GM23338 (cell line): ENCODE measurements at regions not wholly inside any gene's neighbourhood (a gene's known extent, or its start where the extent isn't known, plus 50 kb on each side); places are given as distances from the start of the nearest gene placed in this dataset.

Experiments used
- ATAC-seq: fragments of 200-7000 bp; cut with Tn5 transposase; 3 replicates; pipeline ENCODE4 v1.9.1; 2020
- DNase-seq: peaks from one replicate; pipeline ENCODE4 v3.0.0-alpha.2; 2015; ENCODE audit warnings: low spot score
- H2AFZ ChIP-seq: fragments of 200-600 bp; sonication (generic); 2 replicates; pipeline ENCODE4 v1.8.0; 2016; ENCODE audit warnings: antibody characterized with exemption, mild to moderate bottlenecking, moderate library complexity
- H3F3A ChIP-seq: fragments of 200-600 bp; sonication (generic); replicated peaks from 2 replicates; pipeline ENCODE4 v1.8.0; 2017; ENCODE audit warnings: antibody characterized with exemption, mixed run types, low read depth
- H3K27ac ChIP-seq: fragments of 200-600 bp; sonication (generic); 2 replicates; pipeline ENCODE4 v1.6.1; 2016; ENCODE audit warnings: low read depth
- H3K27me3 ChIP-seq: fragments of 200-600 bp; sonication (generic); 2 replicates; pipeline ENCODE4 v1.8.0; 2016; ENCODE audit warnings: mild to moderate bottlenecking, mixed run types, moderate library complexity; ENCODE audit not compliant: insufficient read depth
- H3K36me3 ChIP-seq: fragments of 200-600 bp; sonication (generic); 2 replicates; pipeline ENCODE4 v1.8.0; 2016; ENCODE audit warnings: mild to moderate bottlenecking; ENCODE audit not compliant: insufficient read depth
- H3K4me1 ChIP-seq: fragments of 200-600 bp; sonication (generic); 2 replicates; pipeline ENCODE4 v1.8.0; 2016; ENCODE audit warnings: mild to moderate bottlenecking, moderate library complexity; ENCODE audit not compliant: insufficient read depth
- H3K4me2 ChIP-seq: fragments of 200-600 bp; sonication (generic); 2 replicates; pipeline ENCODE4 v1.7.1; 2017; ENCODE audit warnings: mixed run types
- H3K4me3 ChIP-seq: fragments of 200-600 bp; sonication (generic); 2 replicates; pipeline ENCODE4 v1.6.1; 2016; ENCODE audit warnings: mixed run types
- H3K79me2 ChIP-seq: fragments of 200-600 bp; sonication (generic); replicated peaks from 2 replicates; pipeline ENCODE4 v1.8.0; 2017; ENCODE audit warnings: mild to moderate bottlenecking; ENCODE audit not compliant: insufficient read depth
- H3K9me2 ChIP-seq: fragments of 200-600 bp; sonication (generic); 2 replicates; pipeline ENCODE4 v1.8.0; 2017; ENCODE audit not compliant: insufficient read depth
- H4K20me1 ChIP-seq: fragments of 200-600 bp; sonication (generic); replicated peaks from 2 replicates; pipeline ENCODE4 v1.8.0; 2017; ENCODE audit warnings: mild to moderate bottlenecking; ENCODE audit not compliant: insufficient read depth
- H3K27ac Mint-ChIP-seq: 2 replicates; pipeline ENCODE4 v1.8.0; 2020; ENCODE audit warnings: inconsistent platforms, mild to moderate bottlenecking, moderate library complexity, mixed read lengths
- H3K27me3 Mint-ChIP-seq: 3 replicates; pipeline ENCODE4 v1.8.0; 2022; ENCODE audit warnings: low read depth, mild to moderate bottlenecking, moderate library complexity, mixed read lengths, inconsistent platforms; ENCODE audit not compliant: insufficient read depth, poor library complexity
- H3K36me3 Mint-ChIP-seq: 3 replicates; pipeline ENCODE4 v1.8.0; 2021; ENCODE audit warnings: low read depth, mild to moderate bottlenecking, inconsistent platforms, moderate library complexity, mixed read lengths
- H3K4me1 Mint-ChIP-seq: 3 replicates; pipeline ENCODE4 v1.8.0; 2020; ENCODE audit warnings: mild to moderate bottlenecking, inconsistent platforms, mixed read lengths
- H3K4me3 Mint-ChIP-seq: 3 replicates; pipeline ENCODE4 v1.8.0; 2021; ENCODE audit warnings: moderate library complexity, mild to moderate bottlenecking, inconsistent platforms, mixed read lengths
- H3K9me3 Mint-ChIP-seq: 3 replicates; pipeline ENCODE4 v1.8.0; 2020; ENCODE audit warnings: moderate library complexity, mild to moderate bottlenecking, inconsistent platforms, mixed read lengths
- CREB1 ChIP-seq: fragments of 250-450 bp; sonication (Bioruptor Pico); IDR thresholded peaks from 2 replicates; pipeline ENCODE4 v1.5.0; 2020; ENCODE audit warnings: low read depth, mild to moderate bottlenecking, moderate library complexity
- EZH2 ChIP-seq: fragments of 200-600 bp; sonication (generic); IDR thresholded peaks from one replicate; pipeline ENCODE4 v1.8.0; 2017; ENCODE audit warnings: antibody characterized with exemption, mild to moderate bottlenecking, low read depth; ENCODE audit not compliant: unreplicated experiment
- EZH2phosphoT487 ChIP-seq: fragments of 200-600 bp; sonication (generic); IDR thresholded peaks from one replicate; pipeline ENCODE4 v1.8.1; 2018; ENCODE audit warnings: antibody characterized with exemption; ENCODE audit not compliant: unreplicated experiment
- JUNB ChIP-seq: IDR thresholded peaks from one replicate; pipeline ENCODE4 v1.6.1; 2016; ENCODE audit warnings: antibody characterized with exemption; ENCODE audit not compliant: unreplicated experiment
- NANOG ChIP-seq: IDR thresholded peaks from 2 replicates; pipeline ENCODE4 v1.6.1; 2016; ENCODE audit warnings: antibody characterized with exemption, borderline replicate concordance
- POLR2AphosphoS5 ChIP-seq: IDR thresholded peaks from 2 replicates; pipeline ENCODE4 v1.6.1; 2016; ENCODE audit warnings: antibody characterized with exemption, low read depth
- STAT1 ChIP-seq: IDR thresholded peaks from one replicate; pipeline ENCODE4 v1.6.1; 2016; ENCODE audit warnings: antibody characterized with exemption; ENCODE audit not compliant: unreplicated experiment
- ZNF114 ChIP-seq: fragments of 250-450 bp; sonication (Bioruptor Pico); IDR thresholded peaks from 2 replicates; pipeline ENCODE4 v1.5.0; 2020; ENCODE audit warnings: mild to moderate bottlenecking, moderate library complexity
- ZNF331 ChIP-seq: fragments of 250-450 bp; sonication (Bioruptor Pico); IDR thresholded peaks from 2 replicates; pipeline ENCODE4 v1.5.0; 2020; ENCODE audit warnings: low read depth, mild to moderate bottlenecking, moderate library complexity
- TF ChIP-seq, protein P1 (sequence below): IDR thresholded peaks from 2 replicates; pipeline ENCODE4 v1.6.1; 2016; ENCODE audit warnings: antibody characterized with exemption
- TF ChIP-seq, protein P2 (sequence below), 2 experiments: fragments of 200-600 bp in 1 of 2; sonication (generic) in 1 of 2; conservative IDR thresholded peaks; 2 replicates each; pipeline versions ENCODE4 v1.5.1 to v1.6.1; 2016 to 2017; ENCODE audit warnings: antibody characterized with exemption in 2 of 2, low read depth in 2 of 2, mild to moderate bottlenecking in 2 of 2, moderate library complexity in 1 of 2
- TF ChIP-seq, protein P3 (sequence below): fragments of 250-450 bp; sonication (Bioruptor Pico); IDR thresholded peaks from 2 replicates; pipeline ENCODE4 v1.5.0; 2020; ENCODE audit warnings: mild to moderate bottlenecking, moderate library complexity
- TF ChIP-seq, protein P4 (sequence below): IDR thresholded peaks from one replicate; pipeline ENCODE4 v1.6.1; 2018; ENCODE audit warnings: antibody characterized with exemption; ENCODE audit not compliant: unreplicated experiment

DNA sequence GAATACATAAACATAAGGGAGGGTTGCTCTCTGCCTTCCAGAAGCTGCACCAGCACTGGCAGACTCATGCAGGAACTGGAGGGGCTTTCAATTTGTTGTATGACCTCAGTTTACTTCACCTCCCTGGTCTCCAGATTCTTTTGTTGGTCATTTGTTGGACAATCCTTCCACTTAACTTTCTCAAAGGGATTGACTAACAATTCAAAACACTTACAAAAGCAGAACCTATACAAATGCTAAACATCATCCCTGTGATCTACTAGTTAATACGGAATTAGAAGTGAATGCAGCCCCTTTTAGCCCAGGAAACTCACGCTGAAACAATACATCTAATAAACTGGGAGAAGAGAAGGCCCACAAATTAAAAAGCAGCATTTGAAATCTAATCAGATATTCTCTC lies 404.6 kb upstream of the BRINP1 start:
- no peaks in the 10 kb centered on the region for H4K20me1 ChIP-seq
- no peak overlapping the region for H3K27ac ChIP-seq
- ATAC-seq (peak; percentile 76), DNase-seq (peak; percentile 40)
- H3K4me3 Mint-ChIP-seq: no peak overlapping the region
- no peaks in the 10 kb centered on the region for H3K36me3 Mint-ChIP-seq
- H3K27me3 ChIP-seq: no peaks in the 10 kb centered on the region
- H3K79me2 ChIP-seq: no peaks in the 10 kb centered on the region
- no peaks in the 10 kb centered on the region for H3K27me3 Mint-ChIP-seq
- peaks cover 12% of the 10 kb centered on the region for H3K4me1 Mint-ChIP-seq
- no peak overlapping the region for H3K4me3 ChIP-seq
- peaks cover 4% of the 10 kb centered on the region; the same call in 1 of the 2 replicates for H3K9me2 ChIP-seq
- TF ChIP-seq ZNF114 (CRISPR knock-in tag) (no peak), CREB1 (CRISPR knock-in tag) (no peak), EZH2phosphoT487 (no peak), NANOG (no peak), STAT1 (no peak), ZNF331 (CRISPR knock-in tag) (no peak), POLR2AphosphoS5 (no peak), EZH2 (no peak), JUNB (no peak)
- TF ChIP-seq, protein P1, sequence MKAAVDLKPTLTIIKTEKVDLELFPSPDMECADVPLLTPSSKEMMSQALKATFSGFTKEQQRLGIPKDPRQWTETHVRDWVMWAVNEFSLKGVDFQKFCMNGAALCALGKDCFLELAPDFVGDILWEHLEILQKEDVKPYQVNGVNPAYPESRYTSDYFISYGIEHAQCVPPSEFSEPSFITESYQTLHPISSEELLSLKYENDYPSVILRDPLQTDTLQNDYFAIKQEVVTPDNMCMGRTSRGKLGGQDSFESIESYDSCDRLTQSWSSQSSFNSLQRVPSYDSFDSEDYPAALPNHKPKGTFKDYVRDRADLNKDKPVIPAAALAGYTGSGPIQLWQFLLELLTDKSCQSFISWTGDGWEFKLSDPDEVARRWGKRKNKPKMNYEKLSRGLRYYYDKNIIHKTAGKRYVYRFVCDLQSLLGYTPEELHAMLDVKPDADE: no peak
- TF ChIP-seq, protein P2, sequence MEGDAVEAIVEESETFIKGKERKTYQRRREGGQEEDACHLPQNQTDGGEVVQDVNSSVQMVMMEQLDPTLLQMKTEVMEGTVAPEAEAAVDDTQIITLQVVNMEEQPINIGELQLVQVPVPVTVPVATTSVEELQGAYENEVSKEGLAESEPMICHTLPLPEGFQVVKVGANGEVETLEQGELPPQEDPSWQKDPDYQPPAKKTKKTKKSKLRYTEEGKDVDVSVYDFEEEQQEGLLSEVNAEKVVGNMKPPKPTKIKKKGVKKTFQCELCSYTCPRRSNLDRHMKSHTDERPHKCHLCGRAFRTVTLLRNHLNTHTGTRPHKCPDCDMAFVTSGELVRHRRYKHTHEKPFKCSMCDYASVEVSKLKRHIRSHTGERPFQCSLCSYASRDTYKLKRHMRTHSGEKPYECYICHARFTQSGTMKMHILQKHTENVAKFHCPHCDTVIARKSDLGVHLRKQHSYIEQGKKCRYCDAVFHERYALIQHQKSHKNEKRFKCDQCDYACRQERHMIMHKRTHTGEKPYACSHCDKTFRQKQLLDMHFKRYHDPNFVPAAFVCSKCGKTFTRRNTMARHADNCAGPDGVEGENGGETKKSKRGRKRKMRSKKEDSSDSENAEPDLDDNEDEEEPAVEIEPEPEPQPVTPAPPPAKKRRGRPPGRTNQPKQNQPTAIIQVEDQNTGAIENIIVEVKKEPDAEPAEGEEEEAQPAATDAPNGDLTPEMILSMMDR (conservative IDR thresholded peaks at IDR 0.05; ENCODE audit: low read depth in 2 of 2): no peak
- TF ChIP-seq, protein P3, sequence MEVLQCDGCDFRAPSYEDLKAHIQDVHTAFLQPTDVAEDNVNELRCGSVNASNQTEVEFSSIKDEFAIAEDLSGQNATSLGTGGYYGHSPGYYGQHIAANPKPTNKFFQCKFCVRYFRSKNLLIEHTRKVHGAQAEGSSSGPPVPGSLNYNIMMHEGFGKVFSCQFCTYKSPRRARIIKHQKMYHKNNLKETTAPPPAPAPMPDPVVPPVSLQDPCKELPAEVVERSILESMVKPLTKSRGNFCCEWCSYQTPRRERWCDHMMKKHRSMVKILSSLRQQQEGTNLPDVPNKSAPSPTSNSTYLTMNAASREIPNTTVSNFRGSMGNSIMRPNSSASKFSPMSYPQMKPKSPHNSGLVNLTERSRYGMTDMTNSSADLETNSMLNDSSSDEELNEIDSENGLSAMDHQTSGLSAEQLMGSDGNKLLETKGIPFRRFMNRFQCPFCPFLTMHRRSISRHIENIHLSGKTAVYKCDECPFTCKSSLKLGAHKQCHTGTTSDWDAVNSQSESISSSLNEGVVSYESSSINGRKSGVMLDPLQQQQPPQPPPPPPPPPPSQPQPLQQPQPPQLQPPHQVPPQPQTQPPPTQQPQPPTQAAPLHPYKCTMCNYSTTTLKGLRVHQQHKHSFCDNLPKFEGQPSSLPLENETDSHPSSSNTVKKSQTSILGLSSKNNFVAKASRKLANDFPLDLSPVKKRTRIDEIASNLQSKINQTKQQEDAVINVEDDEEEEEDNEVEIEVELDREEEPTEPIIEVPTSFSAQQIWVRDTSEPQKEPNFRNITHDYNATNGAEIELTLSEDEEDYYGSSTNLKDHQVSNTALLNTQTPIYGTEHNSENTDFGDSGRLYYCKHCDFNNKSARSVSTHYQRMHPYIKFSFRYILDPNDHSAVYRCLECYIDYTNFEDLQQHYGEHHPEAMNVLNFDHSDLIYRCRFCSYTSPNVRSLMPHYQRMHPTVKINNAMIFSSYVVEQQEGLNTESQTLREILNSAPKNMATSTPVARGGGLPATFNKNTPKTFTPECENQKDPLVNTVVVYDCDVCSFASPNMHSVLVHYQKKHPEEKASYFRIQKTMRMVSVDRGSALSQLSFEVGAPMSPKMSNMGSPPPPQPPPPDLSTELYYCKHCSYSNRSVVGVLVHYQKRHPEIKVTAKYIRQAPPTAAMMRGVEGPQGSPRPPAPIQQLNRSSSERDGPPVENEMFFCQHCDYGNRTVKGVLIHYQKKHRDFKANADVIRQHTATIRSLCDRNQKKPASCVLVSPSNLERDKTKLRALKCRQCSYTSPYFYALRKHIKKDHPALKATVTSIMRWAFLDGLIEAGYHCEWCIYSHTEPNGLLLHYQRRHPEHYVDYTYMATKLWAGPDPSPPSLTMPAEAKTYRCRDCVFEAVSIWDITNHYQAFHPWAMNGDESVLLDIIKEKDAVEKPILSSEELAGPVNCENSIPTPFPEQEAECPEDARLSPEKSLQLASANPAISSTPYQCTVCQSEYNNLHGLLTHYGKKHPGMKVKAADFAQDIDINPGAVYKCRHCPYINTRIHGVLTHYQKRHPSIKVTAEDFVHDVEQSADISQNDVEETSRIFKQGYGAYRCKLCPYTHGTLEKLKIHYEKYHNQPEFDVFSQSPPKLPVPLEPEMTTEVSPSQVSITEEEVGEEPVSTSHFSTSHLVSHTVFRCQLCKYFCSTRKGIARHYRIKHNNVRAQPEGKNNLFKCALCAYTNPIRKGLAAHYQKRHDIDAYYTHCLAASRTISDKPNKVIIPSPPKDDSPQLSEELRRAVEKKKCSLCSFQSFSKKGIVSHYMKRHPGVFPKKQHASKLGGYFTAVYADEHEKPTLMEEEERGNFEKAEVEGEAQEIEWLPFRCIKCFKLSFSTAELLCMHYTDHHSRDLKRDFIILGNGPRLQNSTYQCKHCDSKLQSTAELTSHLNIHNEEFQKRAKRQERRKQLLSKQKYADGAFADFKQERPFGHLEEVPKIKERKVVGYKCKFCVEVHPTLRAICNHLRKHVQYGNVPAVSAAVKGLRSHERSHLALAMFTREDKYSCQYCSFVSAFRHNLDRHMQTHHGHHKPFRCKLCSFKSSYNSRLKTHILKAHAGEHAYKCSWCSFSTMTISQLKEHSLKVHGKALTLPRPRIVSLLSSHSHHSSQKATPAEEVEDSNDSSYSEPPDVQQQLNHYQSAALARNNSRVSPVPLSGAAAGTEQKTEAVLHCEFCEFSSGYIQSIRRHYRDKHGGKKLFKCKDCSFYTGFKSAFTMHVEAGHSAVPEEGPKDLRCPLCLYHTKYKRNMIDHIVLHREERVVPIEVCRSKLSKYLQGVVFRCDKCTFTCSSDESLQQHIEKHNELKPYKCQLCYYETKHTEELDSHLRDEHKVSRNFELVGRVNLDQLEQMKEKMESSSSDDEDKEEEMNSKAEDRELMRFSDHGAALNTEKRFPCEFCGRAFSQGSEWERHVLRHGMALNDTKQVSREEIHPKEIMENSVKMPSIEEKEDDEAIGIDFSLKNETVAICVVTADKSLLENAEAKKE (CRISPR knock-in tag): no peak
- TF ChIP-seq, protein P4, sequence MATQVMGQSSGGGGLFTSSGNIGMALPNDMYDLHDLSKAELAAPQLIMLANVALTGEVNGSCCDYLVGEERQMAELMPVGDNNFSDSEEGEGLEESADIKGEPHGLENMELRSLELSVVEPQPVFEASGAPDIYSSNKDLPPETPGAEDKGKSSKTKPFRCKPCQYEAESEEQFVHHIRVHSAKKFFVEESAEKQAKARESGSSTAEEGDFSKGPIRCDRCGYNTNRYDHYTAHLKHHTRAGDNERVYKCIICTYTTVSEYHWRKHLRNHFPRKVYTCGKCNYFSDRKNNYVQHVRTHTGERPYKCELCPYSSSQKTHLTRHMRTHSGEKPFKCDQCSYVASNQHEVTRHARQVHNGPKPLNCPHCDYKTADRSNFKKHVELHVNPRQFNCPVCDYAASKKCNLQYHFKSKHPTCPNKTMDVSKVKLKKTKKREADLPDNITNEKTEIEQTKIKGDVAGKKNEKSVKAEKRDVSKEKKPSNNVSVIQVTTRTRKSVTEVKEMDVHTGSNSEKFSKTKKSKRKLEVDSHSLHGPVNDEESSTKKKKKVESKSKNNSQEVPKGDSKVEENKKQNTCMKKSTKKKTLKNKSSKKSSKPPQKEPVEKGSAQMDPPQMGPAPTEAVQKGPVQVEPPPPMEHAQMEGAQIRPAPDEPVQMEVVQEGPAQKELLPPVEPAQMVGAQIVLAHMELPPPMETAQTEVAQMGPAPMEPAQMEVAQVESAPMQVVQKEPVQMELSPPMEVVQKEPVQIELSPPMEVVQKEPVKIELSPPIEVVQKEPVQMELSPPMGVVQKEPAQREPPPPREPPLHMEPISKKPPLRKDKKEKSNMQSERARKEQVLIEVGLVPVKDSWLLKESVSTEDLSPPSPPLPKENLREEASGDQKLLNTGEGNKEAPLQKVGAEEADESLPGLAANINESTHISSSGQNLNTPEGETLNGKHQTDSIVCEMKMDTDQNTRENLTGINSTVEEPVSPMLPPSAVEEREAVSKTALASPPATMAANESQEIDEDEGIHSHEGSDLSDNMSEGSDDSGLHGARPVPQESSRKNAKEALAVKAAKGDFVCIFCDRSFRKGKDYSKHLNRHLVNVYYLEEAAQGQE: no peak
- no peaks in the 10 kb centered on the region for H3K9me3 Mint-ChIP-seq
- H3F3A ChIP-seq: no peaks in the 10 kb centered on the region
- no peak overlapping the region for H3K27ac Mint-ChIP-seq
- no peak overlapping the region for H2AFZ ChIP-seq
- H3K4me1 ChIP-seq: peaks cover 12% of the 10 kb centered on the region
- peak overlapping the region; percentile 40 for H3K4me2 ChIP-seq
- H3K36me3 ChIP-seq: no peaks in the 10 kb centered on the region
